ENCODE measurements at regions not wholly inside any gene's neighbourhood (a gene's known extent, or its start where the extent isn't known, plus 50 kb on each side); places are given as distances from the start of the nearest gene placed in this dataset.

- no peak for TF ChIP-seq CTCF (IDR thresholded peaks at IDR 0.05)
- no peak for TF ChIP-seq POLR2A (IDR thresholded peaks at IDR 0.05)
These were observed 330.4 kb upstream of the NBEA start for GRCh38 chr13:34611671-34612070.

Measured in esophagus squamous epithelium (tissue), 4 donors.